ENCODE measurements at regions not wholly inside any gene's neighbourhood (a gene's known extent, or its start where the extent isn't known, plus 50 kb on each side); places are given as distances from the start of the nearest gene placed in this dataset.

- Histone ChIP-seq H3F3A (ENCODE audit: insufficient read depth, low read length) (no peaks in the 10 kb centered on the region), H3K4me1 (ENCODE audit: insufficient read depth, low read length, severe bottlenecking) (no peaks in the 10 kb centered on the region), H3K9me2 (ENCODE audit: low read depth, low read length) (no peaks in the 10 kb centered on the region), H3K27me3 (ENCODE audit: insufficient read depth, low read length) (no peaks in the 10 kb centered on the region), H3K9me3 (ENCODE audit: low read length) (no peaks in the 10 kb centered on the region), H3K4me2 (ENCODE audit: low read length) (no peak overlapping the region), H3K9ac (ENCODE audit: low read length) (no peak overlapping the region), H3K79me2 (ENCODE audit: insufficient read depth, low read length) (no peaks in the 10 kb centered on the region), H4K20me1 (ENCODE audit: insufficient read depth, low read length) (no peaks in the 10 kb centered on the region), H3K36me3 (ENCODE audit: insufficient read depth, low read length) (no peaks in the 10 kb centered on the region), H3K4me3 (ENCODE audit: low read depth, low read length, poor library complexity, severe bottlenecking) (no peak overlapping the region), H3K27ac (ENCODE audit: low read depth, low read length, poor library complexity, severe bottlenecking) (no peak overlapping the region), H2AFZ (ENCODE audit: low read length) (no peak overlapping the region)
- TF ChIP-seq EZH2 (IDR thresholded peaks at IDR 0.05; ENCODE audit: borderline replicate concordance, low read length) = no peak
- TF ChIP-seq, protein P1, sequence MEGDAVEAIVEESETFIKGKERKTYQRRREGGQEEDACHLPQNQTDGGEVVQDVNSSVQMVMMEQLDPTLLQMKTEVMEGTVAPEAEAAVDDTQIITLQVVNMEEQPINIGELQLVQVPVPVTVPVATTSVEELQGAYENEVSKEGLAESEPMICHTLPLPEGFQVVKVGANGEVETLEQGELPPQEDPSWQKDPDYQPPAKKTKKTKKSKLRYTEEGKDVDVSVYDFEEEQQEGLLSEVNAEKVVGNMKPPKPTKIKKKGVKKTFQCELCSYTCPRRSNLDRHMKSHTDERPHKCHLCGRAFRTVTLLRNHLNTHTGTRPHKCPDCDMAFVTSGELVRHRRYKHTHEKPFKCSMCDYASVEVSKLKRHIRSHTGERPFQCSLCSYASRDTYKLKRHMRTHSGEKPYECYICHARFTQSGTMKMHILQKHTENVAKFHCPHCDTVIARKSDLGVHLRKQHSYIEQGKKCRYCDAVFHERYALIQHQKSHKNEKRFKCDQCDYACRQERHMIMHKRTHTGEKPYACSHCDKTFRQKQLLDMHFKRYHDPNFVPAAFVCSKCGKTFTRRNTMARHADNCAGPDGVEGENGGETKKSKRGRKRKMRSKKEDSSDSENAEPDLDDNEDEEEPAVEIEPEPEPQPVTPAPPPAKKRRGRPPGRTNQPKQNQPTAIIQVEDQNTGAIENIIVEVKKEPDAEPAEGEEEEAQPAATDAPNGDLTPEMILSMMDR (IDR thresholded peaks at IDR 0.05; ENCODE audit: low read length) = no peak
Measured at GRCh38 chr17:53166731-53167130, 656.0 kb upstream of the KIF2B start.

GRCh38 chr17:53150101-53150698 is 672.5 kb upstream of the KIF2B start:
- Histone ChIP-seq H3K4me3 (ENCODE audit: low read depth, low read length, poor library complexity, severe bottlenecking) (no peak overlapping the region), H3K36me3 (ENCODE audit: insufficient read depth, low read length) (no peaks in the 10 kb centered on the region)
- no peak for TF ChIP-seq EZH2 (IDR thresholded peaks at IDR 0.05; ENCODE audit: borderline replicate concordance, low read length)
- TF ChIP-seq, protein P1 (IDR thresholded peaks at IDR 0.05; ENCODE audit: low read length) = peak; percentile 42

GRCh38 chr17:53149316-53149715 is 673.4 kb upstream of the KIF2B start:
- Histone ChIP-seq H3K4me3 (ENCODE audit: low read depth, low read length, poor library complexity, severe bottlenecking) (no peak overlapping the region), H4K20me1 (ENCODE audit: insufficient read depth, low read length) (no peaks in the 10 kb centered on the region), H3K27me3 (ENCODE audit: insufficient read depth, low read length) (no peaks in the 10 kb centered on the region), H3F3A (ENCODE audit: insufficient read depth, low read length) (no peaks in the 10 kb centered on the region), H3K9me2 (ENCODE audit: low read depth, low read length) (no peaks in the 10 kb centered on the region), H3K4me2 (ENCODE audit: low read length) (no peak overlapping the region), H3K9me3 (ENCODE audit: low read length) (no peaks in the 10 kb centered on the region), H3K4me1 (ENCODE audit: insufficient read depth, low read length, severe bottlenecking) (no peaks in the 10 kb centered on the region), H3K36me3 (ENCODE audit: insufficient read depth, low read length) (no peaks in the 10 kb centered on the region), H3K9ac (ENCODE audit: low read length) (no peak overlapping the region), H3K79me2 (ENCODE audit: insufficient read depth, low read length) (no peaks in the 10 kb centered on the region), H3K27ac (ENCODE audit: low read depth, low read length, poor library complexity, severe bottlenecking) (no peak overlapping the region), H2AFZ (ENCODE audit: low read length) (no peak overlapping the region)
- TF ChIP-seq, protein P1 (IDR thresholded peaks at IDR 0.05; ENCODE audit: low read length) = no peak
- TF ChIP-seq EZH2 (IDR thresholded peaks at IDR 0.05; ENCODE audit: borderline replicate concordance, low read length) = no peak

More at GRCh38 chr17:53150101-53150698, 672.5 kb upstream of the KIF2B start:
- no peak overlapping the region for H2AFZ ChIP-seq (ENCODE audit: low read length)
- no peak overlapping the region for H3K4me2 ChIP-seq (ENCODE audit: low read length)
- no peaks in the 10 kb centered on the region for H3K79me2 ChIP-seq (ENCODE audit: insufficient read depth, low read length)
- H3F3A ChIP-seq (ENCODE audit: insufficient read depth, low read length) = no peaks in the 10 kb centered on the region
- no peak overlapping the region for H3K9ac ChIP-seq (ENCODE audit: low read length)
- no peaks in the 10 kb centered on the region for H3K4me1 ChIP-seq (ENCODE audit: insufficient read depth, low read length, severe bottlenecking)
- H4K20me1 ChIP-seq (ENCODE audit: insufficient read depth, low read length) = no peaks in the 10 kb centered on the region
- H3K9me2 ChIP-seq (ENCODE audit: low read depth, low read length) = no peaks in the 10 kb centered on the region
- H3K27me3 ChIP-seq (ENCODE audit: insufficient read depth, low read length) = no peaks in the 10 kb centered on the region
- no peak overlapping the region for H3K27ac ChIP-seq (ENCODE audit: low read depth, low read length, poor library complexity, severe bottlenecking)
- H3K9me3 ChIP-seq (ENCODE audit: low read length) = no peaks in the 10 kb centered on the region

All from OCI-LY1 (cell line).